ENCODE measurements at regions not wholly inside any gene's neighbourhood (a gene's known extent, or its start where the extent isn't known, plus 50 kb on each side); places are given as distances from the start of the nearest gene placed in this dataset.
"Not testable (repeated sequence)": the region's sequence is repeated elsewhere in the genome, so short reads cannot be mapped to it uniquely, and the experiment has no call there.

DNA sequence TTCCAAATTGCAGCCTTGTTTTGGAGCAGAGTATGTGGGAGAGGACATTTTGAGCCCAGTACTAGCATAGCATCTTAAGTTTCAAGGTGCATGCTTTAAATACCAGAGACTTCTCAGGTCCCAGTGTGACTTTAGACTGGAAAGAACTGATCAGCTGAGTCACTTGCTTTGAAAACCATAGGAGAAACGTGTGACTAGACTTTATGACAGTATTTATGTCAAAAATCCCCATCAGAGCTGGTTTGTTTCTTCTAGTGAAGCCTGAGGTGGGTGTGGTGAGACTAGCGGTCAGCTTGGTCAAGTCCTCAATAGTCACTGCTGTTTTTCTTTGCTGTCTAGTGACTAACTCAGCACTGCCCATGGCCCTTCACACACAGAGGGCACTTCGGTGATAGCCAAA lies 724.2 kb downstream of the GATA3 start:
- no peak for DNase-seq

DNA sequence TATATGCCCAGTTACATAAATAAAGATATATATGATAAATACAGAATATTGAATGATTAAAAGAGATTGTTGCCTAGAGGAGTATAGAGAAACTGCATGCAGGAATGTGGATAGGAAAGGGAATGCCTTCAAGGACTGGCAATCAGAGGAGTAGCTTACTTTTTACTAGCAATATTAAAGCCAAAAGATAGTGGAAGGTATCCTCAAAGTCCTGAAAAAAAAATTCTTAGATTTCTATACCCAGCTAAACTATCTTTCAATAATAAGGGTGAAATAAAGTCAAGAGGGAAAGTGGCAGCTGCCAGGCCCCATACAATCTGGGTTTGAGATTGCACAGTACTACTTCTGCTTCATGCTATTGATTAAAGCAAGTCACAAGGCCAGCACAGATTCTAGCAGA lies 733.2 kb downstream of the GATA3 start:
- no peak for DNase-seq

DNA sequence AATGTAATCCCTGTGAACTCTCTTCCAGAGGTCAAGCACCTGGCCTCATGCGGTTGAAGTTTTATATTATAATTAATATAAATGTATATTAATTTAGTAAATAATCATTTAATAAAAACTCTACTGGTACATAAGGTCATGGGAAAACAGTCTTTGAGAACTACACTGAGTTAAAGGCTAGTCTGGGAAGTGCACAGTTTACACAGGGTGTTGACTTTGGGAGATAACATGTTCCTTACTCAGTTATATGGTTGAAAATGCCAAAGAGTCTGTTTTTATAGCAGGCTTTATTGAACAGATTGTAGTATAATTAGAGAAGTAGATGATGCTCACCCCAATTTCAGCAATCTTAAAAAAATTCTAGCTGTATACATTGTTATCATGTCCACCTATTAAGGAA lies 735.9 kb downstream of the GATA3 start:
- no peak for DNase-seq

DNA sequence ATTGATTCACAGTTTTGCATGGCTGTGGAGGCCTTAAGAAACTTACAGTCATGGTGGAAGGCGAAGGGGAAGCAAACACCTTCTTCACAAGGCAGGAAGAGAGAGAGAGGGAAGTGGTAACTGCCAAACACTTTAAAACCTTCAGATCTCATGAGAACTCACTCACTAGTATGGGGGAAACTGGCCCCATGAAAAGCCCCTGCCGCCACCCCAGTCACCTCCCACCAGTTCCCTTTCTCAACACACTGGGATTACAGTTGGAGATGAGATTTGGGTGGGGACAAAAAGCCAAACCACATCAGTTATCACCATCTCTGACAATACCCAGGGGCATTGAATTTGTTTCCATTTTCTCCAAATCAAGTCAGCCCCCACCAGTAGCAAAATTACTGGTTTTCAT lies 740.4 kb downstream of the GATA3 start:
- no peak for DNase-seq

DNA sequence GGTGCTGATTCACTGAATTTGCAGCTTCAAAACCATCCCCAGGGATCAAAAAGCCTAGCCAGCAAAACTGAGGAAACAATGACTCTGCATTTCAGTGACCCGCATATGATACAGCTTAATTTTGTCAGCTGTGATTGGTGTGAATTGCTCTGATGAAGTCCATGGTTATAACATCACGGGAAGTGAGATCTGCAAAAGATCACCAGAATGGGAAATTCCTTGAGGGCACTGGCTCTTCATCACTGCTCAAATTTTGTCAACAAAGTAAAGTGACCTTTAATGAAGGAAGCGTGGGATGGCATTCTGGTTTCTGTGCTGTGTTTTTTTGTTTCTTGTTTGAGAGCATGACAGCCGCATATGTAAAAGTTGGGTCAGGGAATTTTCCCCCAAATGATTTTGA lies 745.9 kb downstream of the GATA3 start:
- no peak for DNase-seq

DNA sequence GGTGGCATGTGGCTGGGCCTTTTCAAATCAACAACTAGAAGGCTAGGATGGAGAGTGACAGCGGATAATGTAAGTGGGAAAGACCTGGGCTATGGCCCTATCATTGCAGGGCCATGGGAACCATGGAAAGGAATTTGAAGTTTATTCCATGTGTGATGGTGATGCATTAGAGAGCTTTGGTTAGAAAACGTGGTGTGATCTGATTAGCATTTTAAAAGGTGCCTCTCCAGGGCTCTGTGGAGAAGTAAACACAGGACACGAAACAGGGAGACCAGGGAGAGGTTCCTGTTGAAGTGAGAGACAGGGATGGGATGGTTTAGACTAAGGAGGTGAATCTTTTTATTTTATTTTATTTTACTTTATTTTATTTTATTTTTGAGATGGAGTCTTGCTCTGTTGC lies 749.5 kb downstream of the GATA3 start:
- no peak for DNase-seq

DNA sequence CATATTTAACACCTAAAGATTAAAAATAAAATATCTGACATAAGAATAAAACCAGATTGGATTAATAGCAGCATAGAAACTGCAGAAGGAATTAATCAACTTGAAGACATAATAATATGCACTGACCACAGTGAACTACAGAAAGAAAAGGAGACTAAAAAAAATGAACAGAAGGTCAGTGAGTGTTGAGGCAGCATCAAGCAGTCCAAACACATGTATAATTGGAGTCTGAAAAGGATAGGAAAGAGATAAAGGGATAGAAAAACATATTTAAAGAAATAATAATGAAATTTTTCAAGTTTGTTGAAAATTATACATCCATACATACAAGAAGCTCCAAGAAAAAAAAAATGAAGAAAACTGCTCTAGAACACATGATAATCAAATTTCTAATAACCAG lies 756.2 kb downstream of the GATA3 start:
- DNase-seq, result no peak

DNA sequence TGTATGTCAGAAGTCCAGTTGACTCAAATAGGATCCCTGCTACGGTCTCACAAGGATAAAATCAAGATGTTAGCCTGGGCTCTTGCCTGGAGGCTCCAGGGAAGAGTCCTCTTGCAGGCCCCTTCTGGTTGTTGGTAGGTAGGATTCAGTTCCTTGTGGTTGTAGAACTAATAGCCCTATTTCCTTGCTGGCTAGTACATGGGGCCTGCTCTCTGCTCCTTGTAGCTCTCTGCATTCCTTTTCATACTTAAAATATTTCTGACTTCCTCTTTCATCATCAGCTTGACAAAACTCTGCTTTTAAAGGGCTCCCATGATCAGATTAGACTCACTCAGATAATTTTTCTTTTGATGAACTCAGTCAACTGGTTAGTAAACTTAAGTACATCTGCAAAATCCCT lies 756.7 kb downstream of the GATA3 start:
- DNase-seq, result no peak

DNA sequence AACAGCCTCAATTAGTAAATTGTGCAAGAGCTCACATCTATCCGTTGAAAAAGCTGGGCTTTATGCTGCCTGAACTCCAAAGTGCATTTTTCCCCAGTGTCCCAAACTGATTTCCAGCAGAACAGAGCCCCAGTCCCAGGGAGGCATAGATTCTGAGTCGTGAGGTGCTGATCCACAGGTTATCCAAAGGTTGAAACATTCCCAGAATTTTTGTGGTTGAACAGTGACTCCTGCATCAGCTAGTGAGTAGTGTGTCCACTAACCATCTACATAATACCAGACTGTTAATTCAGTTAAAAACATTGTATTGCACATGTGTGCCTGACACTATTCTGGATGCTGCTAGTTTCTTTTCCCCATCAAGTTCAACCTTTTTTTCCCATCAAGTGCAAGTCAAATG lies 761.5 kb downstream of the GATA3 start:
- DNase-seq, result no peak

DNA sequence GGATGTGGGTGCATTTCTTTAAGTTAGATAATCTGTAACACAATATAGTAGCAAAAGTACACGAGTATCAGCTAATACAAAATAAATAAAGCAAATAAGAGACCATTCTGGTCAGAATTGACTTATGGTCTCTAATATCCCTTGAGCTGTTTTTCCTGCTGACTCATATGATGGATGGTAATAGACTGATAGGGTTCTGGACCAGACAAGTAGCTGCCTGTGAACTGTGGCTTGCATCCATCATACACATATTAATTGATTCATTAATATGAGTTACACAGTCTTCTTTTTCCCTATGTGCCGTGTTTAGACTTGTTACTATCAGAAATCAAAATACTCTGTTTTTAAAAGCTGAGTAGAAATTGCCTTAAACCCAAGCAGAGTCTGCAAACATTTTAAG lies 762.8 kb downstream of the GATA3 start:
- no peak for DNase-seq

DNA sequence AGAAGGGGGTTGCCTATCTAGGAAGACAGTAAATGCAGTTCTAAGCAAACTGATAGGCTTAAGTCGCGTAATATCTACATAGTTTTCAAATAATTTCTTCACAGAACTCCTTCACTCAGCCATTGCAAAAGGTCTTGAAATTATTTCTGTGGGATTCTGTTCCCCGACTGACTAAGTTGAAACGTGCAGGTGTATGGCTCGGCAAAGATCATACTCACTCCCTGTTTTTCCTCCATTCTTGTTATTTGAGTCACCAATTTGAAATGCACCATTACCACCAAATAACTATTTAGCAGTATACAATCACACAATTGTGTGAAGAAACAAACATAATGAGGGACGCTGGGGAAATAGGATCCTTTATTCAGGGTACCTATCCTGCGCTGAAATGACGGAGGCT lies 771.1 kb downstream of the GATA3 start:
- DNase-seq, result no peak

DNA sequence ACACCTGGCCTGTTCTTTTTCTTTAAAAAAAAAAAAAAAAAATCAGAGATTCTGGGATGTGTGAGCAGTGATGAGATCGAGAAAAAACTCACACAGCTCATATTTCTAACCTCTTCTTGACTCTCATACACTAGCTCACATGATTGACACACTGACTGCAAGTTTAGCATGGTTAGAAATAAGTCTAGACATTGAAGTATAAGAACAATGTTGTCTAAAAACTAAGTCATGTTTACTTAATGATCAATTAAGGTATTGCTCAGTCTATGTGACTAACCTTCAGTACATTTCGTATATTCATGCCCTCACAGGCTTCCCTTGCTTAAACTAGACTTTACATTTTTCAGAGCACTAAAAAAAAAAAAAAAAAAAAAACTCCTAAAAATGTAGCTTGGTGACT lies 775.1 kb downstream of the GATA3 start:
- no peak for DNase-seq

DNA sequence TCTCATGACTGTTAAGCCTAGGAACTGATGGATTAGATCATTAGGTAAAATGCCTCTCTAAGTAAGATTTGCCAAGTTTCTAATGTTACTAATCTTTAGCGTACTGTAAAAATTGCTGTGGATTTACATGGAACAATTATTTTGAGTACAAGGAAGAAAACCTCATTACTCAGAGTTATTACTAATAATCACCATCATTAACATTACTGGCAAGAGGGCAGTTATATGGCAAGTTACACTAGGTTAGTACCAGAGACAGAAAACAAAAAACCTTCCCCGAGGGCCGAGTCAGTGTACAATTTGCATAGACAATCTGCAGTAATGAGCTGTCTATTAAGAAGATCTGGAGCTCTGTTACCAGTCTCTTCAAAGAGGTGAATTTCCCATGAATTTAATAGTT lies 775.6 kb downstream of the GATA3 start:
- no peak for DNase-seq

DNA sequence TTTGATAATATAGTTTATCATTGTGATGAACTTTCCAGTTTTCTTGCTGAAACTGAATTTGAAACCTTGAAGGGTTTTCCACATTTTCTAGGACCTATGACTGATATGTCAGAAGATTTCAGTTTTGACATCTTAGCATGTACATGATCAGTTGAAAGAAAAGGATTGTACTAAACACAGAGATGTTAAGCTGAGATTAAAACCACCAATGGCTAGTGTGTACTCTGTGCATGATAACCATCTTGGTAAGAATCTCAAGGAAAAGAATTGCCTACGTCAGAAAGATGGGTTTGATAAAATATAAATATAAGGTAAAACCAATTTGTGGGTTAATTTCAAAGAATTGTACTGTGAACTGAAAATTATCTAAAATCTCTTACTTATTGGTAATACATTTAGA lies 776.4 kb downstream of the GATA3 start:
- DNase-seq, result no peak

DNA sequence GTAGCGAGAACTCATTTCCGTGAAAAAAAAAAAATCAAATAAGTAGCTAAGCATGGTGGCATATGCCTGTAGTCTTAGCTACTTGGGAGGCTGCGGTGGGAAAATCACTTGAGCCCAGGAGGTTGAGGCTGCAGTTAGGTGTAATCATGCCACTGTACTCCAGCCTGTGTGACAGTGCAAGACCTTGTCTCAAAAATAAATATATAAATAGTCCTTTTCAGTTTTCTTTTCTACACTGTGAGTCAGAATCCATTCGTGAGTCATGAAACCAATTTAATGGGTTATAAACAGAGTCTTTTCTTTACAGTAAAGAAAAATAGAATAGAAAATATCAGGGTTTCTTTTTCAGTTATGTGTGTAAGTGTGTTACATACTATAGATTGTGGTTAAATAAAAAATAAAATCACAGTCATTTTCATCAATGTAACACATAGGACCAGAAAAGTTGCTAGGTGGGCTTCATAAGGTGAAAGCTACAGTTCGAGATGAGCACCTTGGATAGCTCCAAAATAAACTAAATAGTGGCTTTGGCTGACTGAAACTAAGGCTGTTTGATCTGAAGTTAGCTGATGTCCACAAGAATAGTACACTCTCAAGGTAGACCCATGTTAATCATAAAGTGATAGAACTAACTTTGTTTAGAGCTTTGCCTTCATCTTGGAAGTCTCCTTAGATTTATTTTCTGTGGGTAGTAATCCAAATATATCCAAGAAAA lies 781.1 kb downstream of the GATA3 start:
- DNase-seq, result no peak

DNA sequence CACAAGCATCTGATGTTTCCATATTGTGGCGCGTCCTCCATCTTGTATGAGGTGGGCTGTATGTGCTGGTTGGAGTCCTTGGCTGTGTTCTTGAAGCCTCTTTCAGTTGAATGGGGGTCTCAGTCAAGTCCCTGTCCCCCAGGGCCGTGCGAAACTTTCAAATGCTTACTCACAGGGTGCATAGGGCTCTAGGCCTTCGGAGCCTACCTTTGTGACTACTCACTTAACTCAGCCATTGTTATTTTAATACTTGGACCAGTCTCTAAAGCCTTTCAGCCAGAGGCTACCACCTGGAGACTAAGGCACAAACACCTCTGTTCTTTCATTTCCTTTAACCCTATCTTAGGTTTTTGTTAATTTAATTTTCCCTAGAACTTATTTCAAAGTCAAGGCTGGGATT lies 785.9 kb downstream of the GATA3 start:
- DNase-seq, result no peak

DNA sequence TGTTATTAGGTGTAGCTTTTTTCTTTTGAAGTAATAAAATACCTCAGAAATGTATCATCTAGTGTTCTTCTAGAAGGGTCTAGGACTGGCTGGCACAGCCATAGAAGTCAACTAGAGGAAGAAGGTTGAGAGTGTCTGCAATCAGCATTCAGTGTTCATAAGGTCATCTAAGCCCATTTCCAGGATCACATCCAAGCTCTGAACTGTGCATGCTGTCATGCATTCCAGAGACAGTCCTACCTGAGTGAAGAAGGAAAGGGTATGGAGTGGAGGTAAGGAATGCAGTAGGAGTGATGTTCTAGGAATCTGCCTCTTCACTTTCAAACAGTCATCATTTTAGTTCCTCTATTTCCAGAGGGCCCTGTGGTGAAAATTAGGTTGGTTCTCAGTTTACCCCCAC lies 789.7 kb downstream of the GATA3 start:
- DNase-seq, result no peak

DNA sequence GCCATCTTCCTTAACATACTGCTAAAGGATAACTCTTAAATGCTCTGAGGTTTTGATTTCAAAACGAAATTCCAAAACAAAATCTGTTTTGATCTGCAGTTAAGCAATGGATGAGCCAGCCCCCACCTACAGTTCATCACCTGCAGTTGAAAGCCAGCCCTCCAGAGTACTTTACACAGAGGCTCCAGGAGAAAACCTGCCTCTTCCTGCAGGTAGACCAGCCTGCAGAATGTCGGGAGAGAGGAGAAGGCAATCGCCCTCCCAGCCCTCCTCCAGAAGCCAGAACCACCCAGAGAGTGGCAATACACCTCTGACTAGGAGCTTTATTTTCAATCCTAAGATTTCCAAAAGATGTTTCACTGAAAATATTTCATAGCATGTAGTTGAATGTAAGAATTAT lies 798.1 kb downstream of the GATA3 start:
- no peak for DNase-seq

DNA sequence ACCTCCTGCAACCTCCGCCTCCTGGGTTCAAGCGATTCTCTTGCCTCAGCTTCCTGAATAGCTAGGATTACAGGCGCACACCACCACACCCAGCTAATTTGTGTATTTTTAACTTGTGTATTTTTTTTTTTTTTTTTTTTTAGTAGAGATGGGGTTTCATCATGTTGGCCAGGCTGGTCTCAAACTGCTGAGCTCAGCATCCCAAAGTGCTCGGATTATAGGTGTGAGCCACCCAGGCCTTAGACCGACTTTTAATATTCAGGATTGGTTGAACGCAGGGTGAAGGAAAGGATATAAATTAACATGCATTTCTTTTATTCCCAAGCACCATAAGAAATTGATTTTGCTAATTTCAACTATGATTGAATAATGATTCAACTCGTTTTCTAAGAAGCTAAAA lies 798.6 kb downstream of the GATA3 start:
- DNase-seq, result no peak

DNA sequence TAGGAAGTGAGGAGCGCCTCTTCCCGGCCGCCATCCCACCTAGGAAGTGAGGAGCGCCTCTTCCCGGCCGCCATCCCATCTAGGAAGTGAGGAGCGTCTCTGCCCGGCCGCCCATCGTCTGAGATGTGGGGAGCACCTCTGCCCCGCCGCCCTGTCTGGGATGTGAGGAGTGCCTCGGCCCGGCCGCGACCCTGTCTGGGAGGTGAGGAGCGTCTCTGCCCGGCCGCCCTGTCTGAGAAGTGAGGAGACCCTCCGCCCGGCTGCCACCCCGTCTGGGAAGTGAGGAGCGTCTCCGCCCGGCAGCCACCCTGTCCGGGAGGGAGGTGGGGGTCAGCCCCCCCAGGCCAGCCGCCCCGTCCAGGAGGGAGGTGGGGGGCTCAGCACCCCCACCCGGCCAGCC lies 814.4 kb downstream of the GATA3 start:
- DNase-seq, result not testable (repeated sequence)

DNA sequence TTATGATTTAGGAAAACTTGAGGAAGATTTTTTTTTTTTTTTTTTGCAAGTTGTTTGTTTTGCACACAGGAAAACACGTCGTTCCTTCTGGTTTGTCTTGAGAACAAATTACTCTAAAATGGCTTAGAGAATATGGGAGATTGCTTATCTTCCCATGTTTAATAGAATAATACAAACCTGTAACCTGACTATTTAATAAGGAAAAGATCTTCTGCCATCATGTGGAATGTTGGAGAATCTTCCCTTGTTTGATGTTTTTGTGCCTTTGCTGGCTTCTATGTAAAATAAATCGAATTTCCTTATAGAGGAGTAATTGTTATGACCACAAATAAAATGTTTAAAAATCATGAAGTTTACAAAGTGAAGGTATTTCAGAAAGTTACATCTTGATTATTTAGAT lies 818.8 kb downstream of the GATA3 start:
- no peak for DNase-seq

DNA sequence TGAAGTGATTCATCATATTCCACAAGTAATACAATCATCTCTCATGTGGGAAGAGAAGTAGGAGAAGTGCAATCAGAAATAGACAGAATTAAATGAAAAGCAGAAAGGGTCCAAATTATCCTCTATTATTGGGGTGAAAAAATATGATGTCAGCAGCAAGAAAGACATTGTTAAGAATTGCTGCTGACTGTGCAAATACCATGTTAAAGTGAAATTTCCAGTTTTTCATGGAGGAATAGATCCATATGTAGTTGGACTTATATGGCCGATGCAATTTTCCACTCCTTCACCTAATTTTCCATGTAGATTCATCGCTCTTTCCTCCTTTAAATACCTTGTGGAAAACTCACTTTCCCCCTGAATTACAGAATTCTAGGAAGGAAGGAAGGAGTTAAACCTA lies 819.8 kb downstream of the GATA3 start:
- DNase-seq, result no peak

DNA sequence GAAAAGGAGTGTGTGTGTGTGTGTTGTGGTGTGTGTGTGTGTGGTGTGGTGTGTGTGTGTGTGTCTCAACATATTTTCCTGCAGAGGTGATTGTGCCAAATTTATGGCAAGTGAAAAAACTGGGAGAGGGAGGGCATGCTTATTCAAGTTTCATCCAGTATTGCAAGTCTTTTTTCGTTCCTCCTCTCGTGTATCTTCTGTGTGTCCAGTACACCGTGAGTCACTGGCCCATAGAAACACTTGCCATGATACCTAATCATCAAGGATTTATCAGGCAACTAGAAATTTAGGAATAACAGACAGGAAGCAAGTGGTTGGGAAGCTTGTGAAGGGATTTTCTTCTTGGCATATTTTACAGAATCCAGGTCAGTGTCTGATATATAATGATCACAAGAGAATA lies 820.5 kb downstream of the GATA3 start:
- DNase-seq, result no peak

DNA sequence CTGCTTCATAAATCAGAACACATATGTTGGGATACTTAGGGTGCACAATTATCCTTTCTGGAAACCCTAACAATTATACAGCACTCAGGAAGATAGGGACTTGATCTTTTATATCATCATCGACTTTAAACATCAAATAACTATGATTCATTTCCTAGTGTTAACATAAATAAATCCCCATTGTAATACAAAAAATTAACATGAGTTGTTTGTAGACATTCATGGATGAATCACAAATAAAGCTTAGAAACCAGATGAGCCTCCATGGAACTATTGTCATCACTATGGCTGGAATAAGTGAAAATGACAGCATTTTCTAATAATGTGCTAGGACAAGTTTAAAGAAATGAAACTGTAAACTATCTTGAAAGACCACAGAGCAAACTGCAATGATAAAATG lies 821.7 kb downstream of the GATA3 start:
- no peak for DNase-seq

DNA sequence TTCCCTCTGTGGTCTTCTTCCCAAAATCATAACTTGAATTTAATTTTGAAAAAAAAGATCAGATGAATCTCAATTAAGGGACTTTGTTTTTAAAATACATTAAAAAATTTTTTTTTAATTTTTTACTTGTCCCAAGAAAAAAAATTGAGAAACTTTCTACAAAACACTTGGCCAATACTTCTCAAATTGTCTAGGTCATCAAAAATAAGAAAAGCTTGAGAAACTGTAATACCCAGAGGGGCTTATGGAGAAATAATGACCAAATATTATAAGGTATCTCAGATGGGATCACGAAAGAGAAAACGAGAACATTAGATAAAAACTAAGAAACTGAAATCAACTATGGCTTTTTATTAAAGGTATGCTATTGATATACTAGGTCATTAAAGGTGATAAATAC lies 835.0 kb downstream of the GATA3 start:
- DNase-seq, result no peak

Data from muscle of arm (tissue), 1 donor.